ENCODE measurements at regions not wholly inside any gene's neighbourhood (a gene's known extent, or its start where the extent isn't known, plus 50 kb on each side); places are given as distances from the start of the nearest gene placed in this dataset.

- H3K4me1 ChIP-seq (ENCODE audit: insufficient read depth, low read length, severe bottlenecking), result no peaks in the 10 kb centered on the region
- no peaks in the 10 kb centered on the region for H4K20me1 ChIP-seq (ENCODE audit: insufficient read depth, low read length)
- no peaks in the 10 kb centered on the region for H3K36me3 ChIP-seq (ENCODE audit: insufficient read depth, low read length)
- no peaks in the 10 kb centered on the region for H3K27me3 ChIP-seq (ENCODE audit: insufficient read depth, low read length)
- no peaks in the 10 kb centered on the region for H3F3A ChIP-seq (ENCODE audit: insufficient read depth, low read length)
- no peak overlapping the region for H3K4me3 ChIP-seq (ENCODE audit: low read depth, low read length, poor library complexity, severe bottlenecking)
- no peak overlapping the region for H2AFZ ChIP-seq (ENCODE audit: low read length)
- H3K79me2 ChIP-seq (ENCODE audit: insufficient read depth, low read length), result no peaks in the 10 kb centered on the region
- H3K27ac ChIP-seq (ENCODE audit: low read depth, low read length, poor library complexity, severe bottlenecking), result no peak overlapping the region
- no peaks in the 10 kb centered on the region for H3K9me2 ChIP-seq (ENCODE audit: low read depth, low read length)
- H3K4me2 ChIP-seq (ENCODE audit: low read length), result no peak overlapping the region
- H3K9me3 ChIP-seq (ENCODE audit: low read length), result no peaks in the 10 kb centered on the region
- TF ChIP-seq EZH2 (IDR thresholded peaks at IDR 0.05; ENCODE audit: borderline replicate concordance, low read length), result no peak
- TF ChIP-seq CTCF (IDR thresholded peaks at IDR 0.05; ENCODE audit: low read length), result no peak
- no peak overlapping the region for H3K9ac ChIP-seq (ENCODE audit: low read length)
Observed at GRCh38 chr6:96301781-96302180, 219.8 kb upstream of the UFL1 start.

GRCh38 chr6:96302991-96303390 is 218.6 kb upstream of the UFL1 start:
- Histone ChIP-seq H3K9me2 (ENCODE audit: low read depth, low read length) (no peaks in the 10 kb centered on the region), H3K4me1 (ENCODE audit: insufficient read depth, low read length, severe bottlenecking) (no peaks in the 10 kb centered on the region), H3K4me2 (ENCODE audit: low read length) (no peak overlapping the region), H2AFZ (ENCODE audit: low read length) (no peak overlapping the region), H3K79me2 (ENCODE audit: insufficient read depth, low read length) (no peaks in the 10 kb centered on the region), H3F3A (ENCODE audit: insufficient read depth, low read length) (no peaks in the 10 kb centered on the region), H3K9me3 (ENCODE audit: low read length) (no peaks in the 10 kb centered on the region), H3K27ac (ENCODE audit: low read depth, low read length, poor library complexity, severe bottlenecking) (no peak overlapping the region), H3K36me3 (ENCODE audit: insufficient read depth, low read length) (no peaks in the 10 kb centered on the region), H3K27me3 (ENCODE audit: insufficient read depth, low read length) (no peaks in the 10 kb centered on the region), H3K9ac (ENCODE audit: low read length) (no peak overlapping the region), H4K20me1 (ENCODE audit: insufficient read depth, low read length) (no peaks in the 10 kb centered on the region), H3K4me3 (ENCODE audit: low read depth, low read length, poor library complexity, severe bottlenecking) (no peak overlapping the region)
- TF ChIP-seq EZH2 (IDR thresholded peaks at IDR 0.05; ENCODE audit: borderline replicate concordance, low read length), result no peak
- TF ChIP-seq CTCF (IDR thresholded peaks at IDR 0.05; ENCODE audit: low read length), result no peak

GRCh38 chr6:96304997-96305396 is 216.6 kb upstream of the UFL1 start:
- H4K20me1 ChIP-seq (ENCODE audit: insufficient read depth, low read length), result no peaks in the 10 kb centered on the region
- H3K36me3 ChIP-seq (ENCODE audit: insufficient read depth, low read length), result no peaks in the 10 kb centered on the region
- no peak overlapping the region for H2AFZ ChIP-seq (ENCODE audit: low read length)
- no peaks in the 10 kb centered on the region for H3K79me2 ChIP-seq (ENCODE audit: insufficient read depth, low read length)
- H3K9me2 ChIP-seq (ENCODE audit: low read depth, low read length), result no peaks in the 10 kb centered on the region
- no peaks in the 10 kb centered on the region for H3F3A ChIP-seq (ENCODE audit: insufficient read depth, low read length)
- no peak overlapping the region for H3K27ac ChIP-seq (ENCODE audit: low read depth, low read length, poor library complexity, severe bottlenecking)
- H3K27me3 ChIP-seq (ENCODE audit: insufficient read depth, low read length), result no peaks in the 10 kb centered on the region
- H3K4me1 ChIP-seq (ENCODE audit: insufficient read depth, low read length, severe bottlenecking), result no peaks in the 10 kb centered on the region
- no peak overlapping the region for H3K4me2 ChIP-seq (ENCODE audit: low read length)
- no peaks in the 10 kb centered on the region for H3K9me3 ChIP-seq (ENCODE audit: low read length)
- H3K9ac ChIP-seq (ENCODE audit: low read length), result no peak overlapping the region
- H3K4me3 ChIP-seq (ENCODE audit: low read depth, low read length, poor library complexity, severe bottlenecking), result no peak overlapping the region
- TF ChIP-seq EZH2 (IDR thresholded peaks at IDR 0.05; ENCODE audit: borderline replicate concordance, low read length), result no peak
- no peak for TF ChIP-seq CTCF (IDR thresholded peaks at IDR 0.05; ENCODE audit: low read length)
